ENCODE measurements at regions not wholly inside any gene's neighbourhood (a gene's known extent, or its start where the extent isn't known, plus 50 kb on each side); places are given as distances from the start of the nearest gene placed in this dataset.

DNA sequence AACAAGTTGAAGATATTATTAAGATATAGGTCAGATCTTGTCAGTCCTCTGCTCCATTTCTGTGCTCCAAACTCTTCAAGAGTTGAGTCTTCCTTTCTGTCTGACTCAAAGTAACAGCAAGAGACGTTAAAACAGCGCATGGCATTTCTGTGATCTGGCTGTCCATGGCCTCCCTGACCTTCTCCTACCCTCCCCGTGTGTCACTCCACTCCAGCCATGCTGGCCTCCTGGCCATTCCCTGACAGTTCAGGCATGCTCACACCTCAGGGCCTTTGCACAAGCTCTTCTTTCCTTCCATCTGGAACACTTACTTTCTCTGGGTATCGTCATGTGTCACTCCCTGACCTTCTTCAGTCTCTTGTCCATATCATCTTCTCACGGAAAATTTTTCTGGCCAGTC is 229.0 kb downstream of the CENPF start:
- Histone ChIP-seq H3K4me3 (replicated peaks in 1 of 3; ENCODE audit: insufficient read depth in 1 of 3, low read depth in 2 of 3, low read length in 3 of 3) (no peak overlapping the region), H3K79me2 (ENCODE audit: insufficient read depth, low read length) (no peaks in the 10 kb centered on the region), H3K36me3 (replicated peaks in 1 of 2; ENCODE audit: control insufficient read depth in 1 of 2, insufficient read depth in 2 of 2, low read length in 2 of 2) (no peaks in the 10 kb centered on the region), H3K9ac (ENCODE audit: insufficient read depth, low read depth, low read length) (no peak overlapping the region), H3K4me1 (ENCODE audit: insufficient read depth, low read length) (peaks cover 28% of the 10 kb centered on the region), H3K4me2 (ENCODE audit: low read depth, low read length) (no peak overlapping the region), H3K27me3 (ENCODE audit: control insufficient read depth in 1 of 2, insufficient read depth in 2 of 2, low read length in 2 of 2) (no peaks in the 10 kb centered on the region), H2AFZ (ENCODE audit: low read length) (no peak overlapping the region), H3K9me3 (ENCODE audit: low read length) (no peaks in the 10 kb centered on the region), H3K27ac (ENCODE audit: extremely low read length, insufficient read depth, low read length) (no peak overlapping the region), H4K20me1 (ENCODE audit: insufficient read depth, low read length) (no peaks in the 10 kb centered on the region)
- in situ Hi-C loops (cut with HindIII; ENCODE audit: extremely low pct_ligation_motif_present, low pct_unique_long_range_greater_than_20kb) = loop anchor here (10.0 kb wide), 1 partner anchor 157 kb away; no protein-coding TSS in a partner anchor
- ATAC-seq (no peak), DNase-seq (ENCODE audit: low spot score) (no peak), FAIRE-seq (no peak)
- POLR2A ChIA-PET = no interaction called here
- 31% methylated on average over 5 of the region's 5 CpGs for WGBS (ENCODE audit: low lambda C conversion rate)
- BruUV-seq (replicated peaks) = no TSS peak
- CTCF ChIA-PET (ENCODE audit: low intra/inter-chr PET ratio, low total read pairs) = no interaction called here
- TF ChIP-seq ZNF20 (CRISPR knock-in tag; IDR thresholded peaks at IDR 0.05) = no peak
- no peak for TF ChIP-seq MYC (CRISPR knock-in tag; IDR thresholded peaks at IDR 0.05; ENCODE audit: borderline replicate concordance)
- intact Hi-C loops (cut with micrococcal nuclease; ENCODE audit: unreplicated experiment) = loop anchor here (10.0 kb wide), 1 partner anchor 157 kb away; no protein-coding TSS in a partner anchor

DNA sequence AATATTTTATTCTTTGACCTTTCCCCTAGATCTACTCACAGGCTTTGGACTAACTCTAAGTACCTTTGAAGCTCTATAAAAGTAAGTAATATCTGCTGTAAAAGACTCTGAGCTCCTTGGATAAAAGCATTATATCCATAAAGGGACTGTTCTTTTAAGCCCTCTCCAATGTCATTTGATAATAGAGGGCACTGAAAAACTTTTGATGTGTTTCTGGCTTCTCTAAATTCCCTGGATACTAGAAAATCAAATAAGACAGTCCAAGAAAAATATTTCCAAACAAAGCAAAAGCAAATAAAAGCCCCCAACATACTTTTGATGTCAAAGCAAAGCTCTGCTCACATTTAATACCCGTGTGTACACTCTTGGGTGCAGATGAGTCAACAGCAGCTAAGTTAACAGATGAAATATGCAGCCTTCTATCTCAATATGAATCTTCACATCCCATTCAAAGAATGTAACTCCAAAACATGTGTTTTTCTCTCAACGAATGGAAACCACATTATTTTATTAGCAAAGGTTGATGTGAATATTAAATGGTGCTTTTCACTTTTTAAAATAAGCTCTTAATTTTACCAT is 230.3 kb downstream of the CENPF start:
- Histone ChIP-seq H3K36me3 (replicated peaks in 1 of 2; ENCODE audit: control insufficient read depth in 1 of 2, insufficient read depth in 2 of 2, low read length in 2 of 2) (no peaks in the 10 kb centered on the region), H3K4me1 (ENCODE audit: insufficient read depth, low read length) (peaks cover 28% of the 10 kb centered on the region), H3K27ac (ENCODE audit: extremely low read length, insufficient read depth, low read length) (no peak overlapping the region), H3K4me2 (ENCODE audit: low read depth, low read length) (no peak overlapping the region), H3K79me2 (ENCODE audit: insufficient read depth, low read length) (no peaks in the 10 kb centered on the region), H3K27me3 (ENCODE audit: control insufficient read depth in 1 of 2, insufficient read depth in 2 of 2, low read length in 2 of 2) (no peaks in the 10 kb centered on the region), H2AFZ (ENCODE audit: low read length) (no peak overlapping the region), H3K9ac (ENCODE audit: insufficient read depth, low read depth, low read length) (no peak overlapping the region), H3K4me3 (replicated peaks in 1 of 3; ENCODE audit: insufficient read depth in 1 of 3, low read depth in 2 of 3, low read length in 3 of 3) (no peak overlapping the region), H4K20me1 (ENCODE audit: insufficient read depth, low read length) (no peaks in the 10 kb centered on the region), H3K9me3 (ENCODE audit: low read length) (no peaks in the 10 kb centered on the region)
- ChIA-PET POLR2A (no interaction called here), CTCF (ENCODE audit: low intra/inter-chr PET ratio, low total read pairs) (no interaction called here)
- WGBS (ENCODE audit: low lambda C conversion rate) = 0% methylated on average over 2 of the region's 2 CpGs
- intact Hi-C loops (cut with micrococcal nuclease; ENCODE audit: unreplicated experiment) = loop anchor here (10.0 kb wide), 1 partner anchor 158 kb away; no protein-coding TSS in a partner anchor
- FAIRE-seq = no peak
- BruUV-seq (replicated peaks) = no TSS peak
- in situ Hi-C loops (cut with HindIII; ENCODE audit: extremely low pct_ligation_motif_present, low pct_unique_long_range_greater_than_20kb) = loop anchor here (10.0 kb wide), 1 partner anchor 158 kb away; no protein-coding TSS in a partner anchor
- ATAC-seq = peak; percentile 67
- DNase-seq (ENCODE audit: low spot score) = peak; percentile 91
- peak; percentile 91 for TF ChIP-seq BCL6 (CRISPR knock-in tag; IDR thresholded peaks at IDR 0.05)
- TF ChIP-seq ZFP90 (CRISPR knock-in tag; IDR thresholded peaks at IDR 0.05; ENCODE audit: borderline replicate concordance) = no peak
- TF ChIP-seq, protein P1, sequence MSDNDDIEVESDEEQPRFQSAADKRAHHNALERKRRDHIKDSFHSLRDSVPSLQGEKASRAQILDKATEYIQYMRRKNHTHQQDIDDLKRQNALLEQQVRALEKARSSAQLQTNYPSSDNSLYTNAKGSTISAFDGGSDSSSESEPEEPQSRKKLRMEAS (IDR thresholded peaks at IDR 0.05) = no peak
- TF ChIP-seq ISL2 (CRISPR knock-in tag; IDR thresholded peaks at IDR 0.05) = peak; percentile 80
- 0 out of 2 replicates have a peak, but pooled peaks have one; percentile 14 for TF ChIP-seq SAP130 (CRISPR knock-in tag; IDR thresholded peaks at IDR 0.05; ENCODE audit: low read depth)
- TF ChIP-seq NFE2L2 (IDR thresholded peaks at IDR 0.05; ENCODE audit: low read length) = no peak
- TF ChIP-seq ZNF737 (CRISPR knock-in tag; IDR thresholded peaks at IDR 0.05; ENCODE audit: borderline replicate concordance) = no peak
- TF ChIP-seq, protein P2, sequence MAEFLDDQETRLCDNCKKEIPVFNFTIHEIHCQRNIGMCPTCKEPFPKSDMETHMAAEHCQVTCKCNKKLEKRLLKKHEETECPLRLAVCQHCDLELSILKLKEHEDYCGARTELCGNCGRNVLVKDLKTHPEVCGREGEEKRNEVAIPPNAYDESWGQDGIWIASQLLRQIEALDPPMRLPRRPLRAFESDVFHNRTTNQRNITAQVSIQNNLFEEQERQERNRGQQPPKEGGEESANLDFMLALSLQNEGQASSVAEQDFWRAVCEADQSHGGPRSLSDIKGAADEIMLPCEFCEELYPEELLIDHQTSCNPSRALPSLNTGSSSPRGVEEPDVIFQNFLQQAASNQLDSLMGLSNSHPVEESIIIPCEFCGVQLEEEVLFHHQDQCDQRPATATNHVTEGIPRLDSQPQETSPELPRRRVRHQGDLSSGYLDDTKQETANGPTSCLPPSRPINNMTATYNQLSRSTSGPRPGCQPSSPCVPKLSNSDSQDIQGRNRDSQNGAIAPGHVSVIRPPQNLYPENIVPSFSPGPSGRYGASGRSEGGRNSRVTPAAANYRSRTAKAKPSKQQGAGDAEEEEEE (CRISPR knock-in tag; IDR thresholded peaks at IDR 0.05; ENCODE audit: borderline replicate concordance) = no peak
- TF ChIP-seq KDM4B (CRISPR knock-in tag; IDR thresholded peaks at IDR 0.05) = no peak
- TF ChIP-seq, protein P3, sequence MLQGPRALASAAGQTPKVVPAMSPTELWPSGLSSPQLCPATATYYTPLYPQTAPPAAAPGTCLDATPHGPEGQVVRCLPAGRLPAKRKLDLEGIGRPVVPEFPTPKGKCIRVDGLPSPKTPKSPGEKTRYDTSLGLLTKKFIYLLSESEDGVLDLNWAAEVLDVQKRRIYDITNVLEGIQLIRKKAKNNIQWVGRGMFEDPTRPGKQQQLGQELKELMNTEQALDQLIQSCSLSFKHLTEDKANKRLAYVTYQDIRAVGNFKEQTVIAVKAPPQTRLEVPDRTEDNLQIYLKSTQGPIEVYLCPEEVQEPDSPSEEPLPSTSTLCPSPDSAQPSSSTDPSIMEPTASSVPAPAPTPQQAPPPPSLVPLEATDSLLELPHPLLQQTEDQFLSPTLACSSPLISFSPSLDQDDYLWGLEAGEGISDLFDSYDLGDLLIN (CRISPR knock-in tag; IDR thresholded peaks at IDR 0.05; ENCODE audit: borderline replicate concordance) = no peak
- no peak for TF ChIP-seq GLI4 (CRISPR knock-in tag; IDR thresholded peaks at IDR 0.05; ENCODE audit: borderline replicate concordance)
- TF ChIP-seq HMG20A (CRISPR knock-in tag; IDR thresholded peaks at IDR 0.05; ENCODE audit: borderline replicate concordance) = peak; percentile 33; the same call in 1 of the 2 replicates
- TF ChIP-seq EZH2 (conservative IDR thresholded peaks at IDR 0.05; ENCODE audit: low read depth, low read length) = no peak
- TF ChIP-seq MXI1 (IDR thresholded peaks at IDR 0.05; ENCODE audit: borderline replicate concordance, low read depth, low read length) = no peak

Data from HepG2 (cell line).